GM23338 (cell line): ENCODE measurements at regions not wholly inside any gene's neighbourhood (a gene's known extent, or its start where the extent isn't known, plus 50 kb on each side); places are given as distances from the start of the nearest gene placed in this dataset.

Source experiments
- CREB1 ChIP-seq: fragments of 250-450 bp; sonication (Bioruptor Pico); IDR thresholded peaks from 2 replicates; pipeline ENCODE4 v1.5.0; 2020; ENCODE audit warnings: low read depth, mild to moderate bottlenecking, moderate library complexity
- CTCF ChIP-seq, 2 experiments: fragments of 200-600 bp in 1 of 2; sonication (generic) in 1 of 2; conservative IDR thresholded peaks; 2 replicates each; pipeline versions ENCODE4 v1.5.1 to v1.6.1; 2016 to 2017; ENCODE audit warnings: antibody characterized with exemption in 2 of 2, low read depth in 2 of 2, mild to moderate bottlenecking in 2 of 2, moderate library complexity in 1 of 2
- ETS1 ChIP-seq: IDR thresholded peaks from 2 replicates; pipeline ENCODE4 v1.6.1; 2016; ENCODE audit warnings: antibody characterized with exemption
- JUNB ChIP-seq: IDR thresholded peaks from one replicate; pipeline ENCODE4 v1.6.1; 2016; ENCODE audit warnings: antibody characterized with exemption; ENCODE audit not compliant: unreplicated experiment
- POLR2AphosphoS5 ChIP-seq: IDR thresholded peaks from 2 replicates; pipeline ENCODE4 v1.6.1; 2016; ENCODE audit warnings: antibody characterized with exemption, low read depth
- REST ChIP-seq: IDR thresholded peaks from one replicate; pipeline ENCODE4 v1.6.1; 2018; ENCODE audit warnings: antibody characterized with exemption; ENCODE audit not compliant: unreplicated experiment
- STAT1 ChIP-seq: IDR thresholded peaks from one replicate; pipeline ENCODE4 v1.6.1; 2016; ENCODE audit warnings: antibody characterized with exemption; ENCODE audit not compliant: unreplicated experiment
- ZNF114 ChIP-seq: fragments of 250-450 bp; sonication (Bioruptor Pico); IDR thresholded peaks from 2 replicates; pipeline ENCODE4 v1.5.0; 2020; ENCODE audit warnings: mild to moderate bottlenecking, moderate library complexity
- ZNF331 ChIP-seq: fragments of 250-450 bp; sonication (Bioruptor Pico); IDR thresholded peaks from 2 replicates; pipeline ENCODE4 v1.5.0; 2020; ENCODE audit warnings: low read depth, mild to moderate bottlenecking, moderate library complexity
- ZNF462 ChIP-seq: fragments of 250-450 bp; sonication (Bioruptor Pico); IDR thresholded peaks from 2 replicates; pipeline ENCODE4 v1.5.0; 2020; ENCODE audit warnings: mild to moderate bottlenecking, moderate library complexity

GRCh38 chr1:238833919-238834318 is 552.4 kb upstream of the CHRM3 start (continued):
- no peak for TF ChIP-seq ZNF462 (CRISPR knock-in tag)
- TF ChIP-seq STAT1 = no peak
- TF ChIP-seq ZNF114 (CRISPR knock-in tag) = no peak
- no peak for TF ChIP-seq CREB1 (CRISPR knock-in tag)
- TF ChIP-seq REST = no peak
- TF ChIP-seq ZNF331 (CRISPR knock-in tag) = no peak
- TF ChIP-seq ETS1 = no peak
- no peak for TF ChIP-seq CTCF (conservative IDR thresholded peaks at IDR 0.05; ENCODE audit: low read depth in 2 of 2)
- TF ChIP-seq POLR2AphosphoS5 = no peak
- no peak for TF ChIP-seq JUNB
